CD4-positive, alpha-beta memory T cell (primary cell): ENCODE measurements at regions not wholly inside any gene's neighbourhood (a gene's known extent, or its start where the extent isn't known, plus 50 kb on each side); places are given as distances from the start of the nearest gene placed in this dataset.

Experiments used
- CTCF ChIA-PET: fragments of 350-600 bp; sonication (Branson Sonifier 250); formaldehyde crosslinking; loops from one replicate; lab custom pipeline; 2021; ENCODE audit warnings: inconsistent platforms; ENCODE audit not compliant: partially characterized antibody; lab: Charles Lee
- POLR2A ChIA-PET: fragments of 350-600 bp; sonication (Branson Sonifier 250); formaldehyde crosslinking; loops from one replicate; lab custom pipeline; 2021; ENCODE audit not compliant: partially characterized antibody; lab: Charles Lee
- DNase-seq, 5 donors: peaks; one replicate each; pipeline versions ENCODE4 v3.0.0 to v3.0.0-alpha.2; 2020 to 2022; ENCODE audit warnings: mixed read lengths in 1 of 5
- H3K27ac ChIP-seq: one replicate; pipeline ENCODE4 v1.7.0; 2013; ENCODE audit warnings: low read depth, low read length
- H3K27me3 ChIP-seq: 2 replicates; pipeline ENCODE4 v1.7.0; 2013; ENCODE audit warnings: mild to moderate bottlenecking, low read length, moderate library complexity; ENCODE audit not compliant: insufficient read depth
- H3K36me3 ChIP-seq: 2 replicates; pipeline ENCODE4 v1.7.0; 2013; ENCODE audit warnings: mild to moderate bottlenecking, low read length, moderate library complexity; ENCODE audit not compliant: insufficient read depth
- H3K4me1 ChIP-seq: 2 replicates; pipeline ENCODE4 v1.7.0; 2013; ENCODE audit warnings: mild to moderate bottlenecking, low read length, moderate library complexity; ENCODE audit not compliant: insufficient read depth
- H3K4me3 ChIP-seq, 2 donors: one replicate each; pipeline ENCODE4 v1.7.0; 2013; ENCODE audit warnings: low read length in 2 of 2, mild to moderate bottlenecking in 1 of 2
- H3K9me3 ChIP-seq, 2 donors: one replicate each; pipeline ENCODE4 v1.7.0; 2013; ENCODE audit warnings: low read length in 2 of 2, control low read depth in 1 of 2; ENCODE audit not compliant: control insufficient read depth in 1 of 2
- H3K27ac Mint-ChIP-seq, 7 donors: one replicate each; pipeline ENCODE4 v1.8.0; 2020 to 2021; ENCODE audit warnings: mixed read lengths in 7 of 7, mild to moderate bottlenecking in 6 of 7, inconsistent platforms in 3 of 7, moderate library complexity in 3 of 7
- H3K27me3 Mint-ChIP-seq, 2 donors: one replicate each; pipeline ENCODE4 v1.8.0; 2020 to 2021; ENCODE audit warnings: mixed read lengths in 2 of 2
- H3K36me3 Mint-ChIP-seq, 2 donors: one replicate each; pipeline ENCODE4 v1.8.0; 2020 to 2021; ENCODE audit warnings: mixed read lengths in 2 of 2, inconsistent platforms in 1 of 2, mild to moderate bottlenecking in 1 of 2
- H3K4me1 Mint-ChIP-seq, 4 donors: one replicate each; pipeline ENCODE4 v1.8.0; 2020 to 2021; ENCODE audit warnings: mixed read lengths in 4 of 4, mild to moderate bottlenecking in 1 of 4
- H3K4me3 Mint-ChIP-seq, 8 donors: one replicate each; pipeline ENCODE4 v1.8.0; 2020 to 2021; ENCODE audit warnings: mixed read lengths in 8 of 8, mild to moderate bottlenecking in 7 of 8, moderate library complexity in 6 of 8, inconsistent platforms in 3 of 8
- H3K9me3 Mint-ChIP-seq, 8 donors: one replicate each; pipeline ENCODE4 v1.8.0; 2020 to 2021; ENCODE audit warnings: mixed read lengths in 8 of 8, mild to moderate bottlenecking in 5 of 8, inconsistent platforms in 3 of 8, moderate library complexity in 1 of 8
- intact Hi-C: fragments of 100-400 bp; cut with micrococcal nuclease; formaldehyde crosslinking; loops from one replicate; pipeline ENCODE4 v1.15.1; 2023

DNA sequence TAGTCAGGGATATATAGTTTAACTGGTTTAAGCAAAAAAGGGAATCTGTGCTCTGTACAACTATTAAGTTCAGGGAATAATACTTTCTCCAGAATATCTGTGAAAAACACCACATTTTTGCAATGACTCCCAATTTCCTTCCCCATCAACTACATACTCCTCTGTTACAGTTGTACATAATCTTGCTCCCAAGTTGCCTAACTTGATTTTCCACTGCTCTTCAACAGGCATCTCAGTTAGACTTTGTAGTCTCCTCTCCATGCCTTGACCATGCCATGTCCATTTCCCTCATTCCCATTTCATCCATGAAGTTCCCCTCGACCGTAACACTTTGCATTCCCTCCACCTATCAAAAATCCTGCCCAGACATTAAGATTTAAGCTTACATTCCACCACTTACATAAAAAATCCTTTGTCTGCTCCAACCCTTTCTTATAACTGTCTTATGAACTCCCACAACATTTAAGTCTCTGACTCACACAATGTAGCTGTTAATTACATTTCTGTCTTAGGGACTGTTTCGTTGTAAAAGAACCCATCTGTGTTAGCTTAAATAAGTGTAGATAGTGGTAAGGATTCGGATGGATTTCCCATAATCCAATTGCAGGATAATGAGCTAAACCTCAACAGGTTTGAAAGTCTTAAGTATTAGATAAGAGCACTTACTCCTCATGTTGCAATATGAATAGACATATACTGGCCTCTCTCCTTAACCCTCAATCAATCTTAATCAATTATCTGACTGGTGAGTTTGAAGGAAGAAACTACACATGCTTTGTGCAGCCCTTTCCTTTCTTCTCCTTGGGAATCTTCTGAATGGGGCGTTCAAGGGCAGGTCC, 156.5 kb downstream of the PAWR start:
- no peak overlapping the region for H3K4me3 ChIP-seq
- Mint-ChIP-seq H3K4me1 (no peaks in the 10 kb centered on the region), H3K4me3 (no peak overlapping the region), H3K9me3 (no peaks in the 10 kb centered on the region), H3K27ac (no peak overlapping the region), H3K36me3 (no peaks in the 10 kb centered on the region), H3K27me3 (no peaks in the 10 kb centered on the region)
- no peaks in the 10 kb centered on the region for H3K27me3 ChIP-seq
- H3K27ac ChIP-seq: no peak overlapping the region
- DNase-seq: no peak
- H3K4me1 ChIP-seq: no peaks in the 10 kb centered on the region
- ChIA-PET CTCF (no interaction called here), POLR2A (no interaction called here)
- intact Hi-C loops: no loop called here
- no peaks in the 10 kb centered on the region for H3K36me3 ChIP-seq
- H3K9me3 ChIP-seq: no peaks in the 10 kb centered on the region

DNA sequence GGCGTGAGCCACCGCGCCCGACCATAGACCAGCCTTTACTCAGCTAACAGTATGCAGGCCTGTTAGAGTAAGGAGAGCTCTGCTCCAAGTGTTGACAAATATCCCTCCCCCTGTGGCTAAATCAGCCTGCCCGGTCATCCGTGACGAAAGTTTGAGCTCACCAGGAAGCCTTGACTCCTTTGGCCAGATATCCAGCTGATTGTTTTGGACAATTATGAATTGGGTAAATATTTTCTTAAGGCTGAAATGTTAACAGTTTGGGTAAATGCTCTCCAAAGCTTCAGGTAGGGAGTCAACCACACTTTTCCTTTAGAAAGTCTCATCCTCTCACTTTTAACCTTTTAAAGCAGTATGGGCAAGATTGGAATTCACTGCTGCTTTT, 157.9 kb downstream of the PAWR start:
- POLR2A ChIA-PET: no interaction called here
- H3K27me3 Mint-ChIP-seq: no peaks in the 10 kb centered on the region
- H3K36me3 ChIP-seq: no peaks in the 10 kb centered on the region
- H3K27ac Mint-ChIP-seq: no peak overlapping the region
- intact Hi-C loops: no loop called here
- CTCF ChIA-PET: no interaction called here
- H3K9me3 Mint-ChIP-seq: no peaks in the 10 kb centered on the region
- no peak overlapping the region for H3K4me3 Mint-ChIP-seq
- no peaks in the 10 kb centered on the region for H3K9me3 ChIP-seq
- H3K4me1 Mint-ChIP-seq: no peaks in the 10 kb centered on the region
- H3K27me3 ChIP-seq: no peaks in the 10 kb centered on the region
- no peak for DNase-seq
- no peaks in the 10 kb centered on the region for H3K36me3 Mint-ChIP-seq
- H3K4me3 ChIP-seq: no peak overlapping the region
- H3K27ac ChIP-seq: no peak overlapping the region
- no peaks in the 10 kb centered on the region for H3K4me1 ChIP-seq

DNA sequence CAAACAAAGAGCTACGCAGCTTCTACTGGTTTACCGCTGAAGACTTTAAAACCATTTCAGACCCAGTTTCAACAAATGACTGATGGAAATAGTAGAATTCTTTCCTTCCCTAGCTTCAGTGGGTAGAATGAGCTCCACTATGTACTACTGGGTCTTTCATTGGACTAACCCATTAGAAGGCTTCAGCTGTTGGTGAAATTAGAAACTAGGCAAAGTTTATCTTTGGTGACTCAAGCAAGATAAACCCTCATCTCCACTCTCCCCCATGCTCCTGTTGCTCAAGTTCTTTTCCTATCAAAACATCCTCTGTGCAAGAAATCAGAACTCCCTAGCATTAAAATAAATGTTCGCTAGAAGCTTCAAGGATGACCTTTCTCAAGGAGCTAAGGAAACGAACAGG, 159.2 kb downstream of the PAWR start:
- no peak overlapping the region for H3K27ac ChIP-seq
- Mint-ChIP-seq H3K4me1 (no peaks in the 10 kb centered on the region), H3K27me3 (no peaks in the 10 kb centered on the region), H3K9me3 (no peaks in the 10 kb centered on the region), H3K27ac (no peak overlapping the region), H3K36me3 (no peaks in the 10 kb centered on the region), H3K4me3 (no peak overlapping the region)
- no peaks in the 10 kb centered on the region for H3K4me1 ChIP-seq
- POLR2A ChIA-PET: no interaction called here
- DNase-seq: no peak
- no peak overlapping the region for H3K4me3 ChIP-seq
- H3K36me3 ChIP-seq: no peaks in the 10 kb centered on the region
- CTCF ChIA-PET: no interaction called here
- intact Hi-C loops: no loop called here
- H3K27me3 ChIP-seq: no peaks in the 10 kb centered on the region
- H3K9me3 ChIP-seq: no peaks in the 10 kb centered on the region

DNA sequence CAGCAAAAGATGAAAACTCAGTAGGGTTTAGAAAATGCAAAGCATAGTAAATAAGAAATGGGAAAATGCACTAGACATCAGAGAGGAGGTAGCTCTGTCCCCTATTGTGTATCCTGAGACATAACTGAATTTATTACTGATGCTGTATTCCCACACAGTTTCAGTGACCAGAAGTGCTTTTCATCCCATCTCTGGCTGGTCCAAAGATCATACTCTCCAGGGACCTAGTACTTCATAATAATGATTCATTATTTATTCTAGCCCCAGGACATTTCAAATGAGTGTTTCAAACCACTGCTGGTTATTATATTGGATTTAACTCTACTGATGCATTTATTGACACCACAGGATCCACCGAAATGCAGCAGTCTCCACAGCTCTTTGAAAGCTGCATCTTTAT, 163.3 kb downstream of the PAWR start:
- intact Hi-C loops: loop anchor here (5.0 kb wide), 1 partner anchor 1275 kb away; no protein-coding TSS in a partner anchor
- H3K9me3 ChIP-seq: no peaks in the 10 kb centered on the region
- CTCF ChIA-PET: no interaction called here
- H3K4me1 ChIP-seq: no peaks in the 10 kb centered on the region
- H3K4me3 ChIP-seq: no peak overlapping the region
- no peaks in the 10 kb centered on the region for H3K4me1 Mint-ChIP-seq
- peaks cover 0 to 2% (median 0%) of the 10 kb centered on the region in 8 donors for H3K9me3 Mint-ChIP-seq
- H3K27me3 ChIP-seq: no peaks in the 10 kb centered on the region
- H3K27me3 Mint-ChIP-seq: peaks cover 0 to 1% of the 10 kb centered on the region in 2 donors
- no peak for DNase-seq
- no peak overlapping the region for H3K4me3 Mint-ChIP-seq
- H3K27ac Mint-ChIP-seq: no peak overlapping the region
- no peaks in the 10 kb centered on the region for H3K36me3 ChIP-seq
- no peak overlapping the region for H3K27ac ChIP-seq
- no peaks in the 10 kb centered on the region for H3K36me3 Mint-ChIP-seq
- POLR2A ChIA-PET: no interaction called here

DNA sequence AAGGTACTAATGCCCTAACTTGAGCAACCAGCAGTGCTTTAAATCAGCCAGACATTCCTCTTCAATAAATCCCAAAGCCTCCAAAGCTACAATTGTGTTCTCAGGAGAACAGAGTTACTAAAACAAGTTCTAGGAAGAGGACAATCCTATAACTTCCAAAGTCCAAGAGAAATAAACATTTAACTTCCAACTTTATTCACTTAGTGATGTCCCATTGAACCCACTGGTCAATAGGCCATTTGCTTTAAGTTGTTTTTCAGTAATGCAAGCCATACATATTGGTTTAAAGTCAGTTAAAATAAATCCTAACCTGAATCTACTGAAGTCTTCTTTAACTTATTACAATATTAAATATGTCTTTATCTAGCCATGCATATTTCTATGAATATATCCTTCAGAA, 165.4 kb downstream of the PAWR start:
- Histone ChIP-seq H3K4me1 (no peaks in the 10 kb centered on the region), H3K9me3 (no peaks in the 10 kb centered on the region), H3K27me3 (no peaks in the 10 kb centered on the region), H3K27ac (no peak overlapping the region), H3K4me3 (no peak overlapping the region), H3K36me3 (no peaks in the 10 kb centered on the region)
- Mint-ChIP-seq H3K4me3 (no peak overlapping the region), H3K4me1 (no peaks in the 10 kb centered on the region), H3K27ac (no peak overlapping the region), H3K9me3 (peaks cover 0 to 2% (median 0%) of the 10 kb centered on the region in 8 donors), H3K36me3 (no peaks in the 10 kb centered on the region), H3K27me3 (peaks cover 0 to 1% of the 10 kb centered on the region in 2 donors)
- ChIA-PET POLR2A (no interaction called here), CTCF (no interaction called here)
- intact Hi-C loops: loop anchor here (5.0 kb wide), 1 partner anchor 1277 kb away; no protein-coding TSS in a partner anchor
- DNase-seq: no peak

DNA sequence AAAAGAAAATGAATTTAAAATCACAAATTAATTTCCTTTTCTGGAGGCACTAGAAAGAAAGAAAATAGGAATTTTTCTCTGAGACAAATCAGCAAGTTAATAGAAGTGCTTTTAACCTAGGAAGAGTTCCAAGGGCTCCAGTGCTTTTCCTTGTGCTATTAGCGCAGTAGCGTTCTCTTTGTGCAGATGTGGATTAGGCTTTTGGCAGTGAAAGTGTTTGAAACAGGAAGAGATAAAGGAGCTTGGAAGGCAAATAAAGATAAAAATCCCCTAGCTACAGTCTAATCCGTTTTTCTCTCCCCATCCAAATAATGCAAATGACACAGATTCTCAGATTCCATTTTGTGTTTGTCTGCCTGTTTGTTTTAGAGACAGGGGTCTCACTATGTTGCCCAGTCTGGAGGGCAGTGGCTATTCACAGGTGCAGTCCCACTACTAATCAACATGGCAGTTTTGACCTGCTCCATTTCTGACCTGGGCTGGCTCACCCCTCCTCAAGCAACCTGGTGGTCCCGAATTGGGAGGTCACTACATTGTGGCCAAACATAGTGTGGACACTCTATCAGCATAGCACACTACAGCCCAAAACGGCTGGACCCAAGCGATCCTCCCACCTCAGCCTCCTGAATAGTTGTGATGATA, 166.1 kb downstream of the PAWR start:
- no peaks in the 10 kb centered on the region for H3K9me3 ChIP-seq
- Mint-ChIP-seq H3K9me3 (peaks cover 0 to 2% (median 0%) of the 10 kb centered on the region in 8 donors), H3K4me3 (no peak overlapping the region), H3K27ac (no peak overlapping the region), H3K4me1 (no peaks in the 10 kb centered on the region), H3K27me3 (peaks cover 0 to 1% of the 10 kb centered on the region in 2 donors), H3K36me3 (no peaks in the 10 kb centered on the region)
- intact Hi-C loops: loop anchor here (5.0 kb wide), 1 partner anchor 1278 kb away; no protein-coding TSS in a partner anchor
- H3K27ac ChIP-seq: no peak overlapping the region
- no peaks in the 10 kb centered on the region for H3K4me1 ChIP-seq
- H3K27me3 ChIP-seq: no peaks in the 10 kb centered on the region
- H3K4me3 ChIP-seq: no peak overlapping the region
- H3K36me3 ChIP-seq: no peaks in the 10 kb centered on the region
- no peak for DNase-seq
- ChIA-PET POLR2A (no interaction called here), CTCF (no interaction called here)

DNA sequence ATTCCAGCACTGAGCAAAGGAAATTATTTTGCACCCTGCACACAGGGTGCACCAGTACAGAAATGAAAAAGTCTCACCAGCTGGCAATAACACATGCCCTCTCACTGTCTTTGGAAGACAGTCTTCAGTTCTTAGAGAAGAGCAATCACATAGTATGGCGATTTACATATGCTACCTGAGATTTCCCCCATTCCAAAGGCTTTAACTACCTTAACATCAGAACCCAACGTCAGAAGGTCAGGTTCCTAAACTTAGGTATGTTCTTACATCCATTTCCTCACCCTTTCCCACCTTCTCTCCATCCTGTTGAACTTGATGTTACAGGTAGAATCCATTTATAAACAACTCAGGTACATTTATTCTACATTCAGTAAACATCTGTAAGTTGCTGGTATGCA, 167.8 kb downstream of the PAWR start:
- peaks cover 0 to 2% (median 0%) of the 10 kb centered on the region in 8 donors for H3K9me3 Mint-ChIP-seq
- DNase-seq: no peak
- H3K4me3 ChIP-seq: no peak overlapping the region
- ChIA-PET CTCF (no interaction called here), POLR2A (no interaction called here)
- no peak overlapping the region for H3K27ac ChIP-seq
- H3K27me3 Mint-ChIP-seq: peaks cover 0 to 1% of the 10 kb centered on the region in 2 donors
- no peaks in the 10 kb centered on the region for H3K27me3 ChIP-seq
- no peaks in the 10 kb centered on the region for H3K36me3 Mint-ChIP-seq
- intact Hi-C loops: no loop called here
- H3K4me3 Mint-ChIP-seq: no peak overlapping the region
- no peaks in the 10 kb centered on the region for H3K4me1 Mint-ChIP-seq
- no peaks in the 10 kb centered on the region for H3K9me3 ChIP-seq
- no peaks in the 10 kb centered on the region for H3K36me3 ChIP-seq
- no peaks in the 10 kb centered on the region for H3K4me1 ChIP-seq
- H3K27ac Mint-ChIP-seq: no peak overlapping the region
